Heart left ventricle (tissue), 16 donors: ENCODE measurements at regions not wholly inside any gene's neighbourhood (a gene's known extent, or its start where the extent isn't known, plus 50 kb on each side); places are given as distances from the start of the nearest gene placed in this dataset.
A peak's percentile ranks its signal among the peaks of the same experiment; 100 is the strongest.

Experiments used
- ATAC-seq, 4 donors: fragments of 200-7000 bp; cut with Tn5 transposase; one replicate each; pipeline ENCODE4 v1.9.1; 2020 to 2022; ENCODE audit warnings: moderate library complexity in 4 of 4, mild to moderate bottlenecking in 3 of 4, moderate number of reproducible peaks in 1 of 4
- DNase-seq, 5 donors: peaks; one replicate each; pipeline ENCODE4 v3.0.0-alpha.2; 2020
- H3K27ac ChIP-seq, 12 donors: fragments of 200-600 bp; sonication (generic) in 4 of 12; one replicate each; pipeline versions ENCODE4 v1.5.0 to v1.8.0; 2016 to 2022; ENCODE audit warnings: mild to moderate bottlenecking in 2 of 12
- H3K27me3 ChIP-seq, 9 donors: fragments of 200-600 bp; sonication (generic) in 2 of 9; one replicate each; pipeline versions ENCODE4 v1.5.1 to v1.8.0; 2016 to 2022; ENCODE audit warnings: mild to moderate bottlenecking in 3 of 9
- H3K36me3 ChIP-seq, 9 donors: fragments of 200-600 bp; sonication (generic) in 2 of 9; one replicate each; pipeline versions ENCODE4 v1.5.0 to v1.8.0; 2018 to 2022; ENCODE audit warnings: mild to moderate bottlenecking in 2 of 9
- H3K4me1 ChIP-seq, 12 donors: fragments of 200-600 bp; sonication (generic) in 4 of 12; one replicate each; pipeline versions ENCODE4 v1.5.0 to v1.8.0; 2016 to 2022; ENCODE audit warnings: mild to moderate bottlenecking in 3 of 12
- H3K4me3 ChIP-seq, 12 donors: fragments of 200-600 bp; sonication (generic) in 4 of 12; one replicate each; pipeline versions ENCODE4 v1.5.0 to v1.8.0; 2017 to 2022; ENCODE audit warnings: mild to moderate bottlenecking in 9 of 12, moderate library complexity in 4 of 12
- H3K9me3 ChIP-seq, 12 donors: fragments of 200-600 bp; sonication (generic) in 4 of 12; one replicate each; pipeline versions ENCODE4 v1.5.0 to v1.8.0; 2016 to 2022; ENCODE audit warnings: mild to moderate bottlenecking in 1 of 12
- CTCF ChIP-seq, 12 donors: fragments of 200-600 bp; sonication (generic) in 4 of 12; IDR thresholded peaks; one replicate each; pipeline versions ENCODE4 v1.5.0 to v1.8.0; 2018 to 2022; ENCODE audit warnings: antibody characterized with exemption in 12 of 12, mild to moderate bottlenecking in 5 of 12
- POLR2A ChIP-seq, 2 donors: fragments of 450-650 bp; IDR thresholded peaks; one replicate each; pipeline ENCODE4 v1.6.1; 2017; ENCODE audit warnings: antibody characterized with exemption in 2 of 2, mild to moderate bottlenecking in 2 of 2, moderate library complexity in 2 of 2
- WGBS, 4 donors: extraction: QIAGEN DNeasy Blood & Tissue Kit in 2 of 4; methylation state at CpG; one replicate each; pipeline versions ENCODE4 v1.1.5 to v1.1.7; 2013 to 2018; 5-methylcytosine and 5-hydroxymethylcytosine counted together
- intact Hi-C, 10 donors: fragments of 100-400 bp; cut with DNase I; formaldehyde crosslinking; loops; one replicate each; pipeline versions ENCODE4 v1.11.1 to v1.14.2; 2022
- donor health status: ischemic (EF 13 %, LVEDD 7.1; RV severe dilation, severe dysfunction).
- donor health status: healthy with polysubstance abuse.
- donor health status: DM: no; HTN: yes; CAD: no.
- donor health status: DM: no; HTN: no; CAD: no.
- donor health status: ischemic (EF 25% LVEDD 6.9; RV normal size, moderate dysfunction).
- donor health status: ischemic (EF 25% LVEDD 5.7; RV mildly dilated, moderate dysfunction).
- donor health status: healthy.
- donor health status: DM: yes; HTN: yes; CAD: no.
- donor health status: ischemic (EF 35%, LVEDD 5.7; RV mildly dilated, moderate dysfunction).
- donor health status: nonischemic (EF 11% LVEDD 7.7; RV severe dilation, severe dysfunction).
- donor health status: DM: yes; HTN: yes; CAD: no.
- donor health status: PGD.
- donor health status: ischemic (EF 29% LVEDD 5.4; RV normal size, mild dysfunction).
- donor health status: nonischemic (EF 23%, LVEDD 6.1; RV moderate dilation, normal function).

- no peak for TF ChIP-seq CTCF (IDR thresholded peaks at IDR 0.05)
- TF ChIP-seq POLR2A (IDR thresholded peaks at IDR 0.05): no peak
- DNase-seq (no peak), ATAC-seq (no peak)
- no peaks in the 10 kb centered on the region for H3K27me3 ChIP-seq
- H3K9me3 ChIP-seq: no peaks in the 10 kb centered on the region
- no peak overlapping the region for H3K4me3 ChIP-seq
- peak overlapping the region in 1 of 12 donors; percentile 81 for H3K27ac ChIP-seq
- peaks cover 0 to 33% (median 6%) of the 10 kb centered on the region in 12 donors for H3K4me1 ChIP-seq
- H3K36me3 ChIP-seq: no peaks in the 10 kb centered on the region
- WGBS, 4 donors: 91 to 94% (median 93%) methylated on average over 2 to 4 of the region's 4 CpGs
- intact Hi-C loops: loop anchor here in 1 of 10 donors (5.0 kb wide), 1 partner anchor 112 kb away; no protein-coding TSS in a partner anchor
Measured at GRCh38 chr2:237219826-237220225, 134.1 kb downstream of the COPS8 start.

GRCh38 chr2:237221443-237221842 lies 135.8 kb downstream of the COPS8 start:
- no peaks in the 10 kb centered on the region for H3K27me3 ChIP-seq
- TF ChIP-seq CTCF (IDR thresholded peaks at IDR 0.05) (no peak), POLR2A (IDR thresholded peaks at IDR 0.05) (no peak)
- H3K27ac ChIP-seq: peak overlapping the region in 10 of 12 donors; percentile 8 to 81 (median 54)
- intact Hi-C loops: loop anchor here in 1 of 10 donors (5.0 kb wide), 1 partner anchor 111 kb away; no protein-coding TSS in a partner anchor
- H3K4me3 ChIP-seq: no peak overlapping the region
- DNase-seq: no peak
- H3K9me3 ChIP-seq: no peaks in the 10 kb centered on the region
- H3K36me3 ChIP-seq: no peaks in the 10 kb centered on the region
- H3K4me1 ChIP-seq: peaks cover 0 to 33% (median 6%) of the 10 kb centered on the region in 12 donors
- WGBS, 4 donors: 81 to 92% (median 84%) methylated on average over 8 of the region's 8 CpGs
- no peak for ATAC-seq

- DNase-seq: peak in 1 of 5 donors; percentile 65
- Histone ChIP-seq H3K9me3 (no peaks in the 10 kb centered on the region), H3K4me1 (peaks cover 0 to 33% (median 6%) of the 10 kb centered on the region in 12 donors), H3K27me3 (no peaks in the 10 kb centered on the region), H3K36me3 (no peaks in the 10 kb centered on the region), H3K27ac (peak overlapping the region in 10 of 12 donors; percentile 8 to 81 (median 54)), H3K4me3 (no peak overlapping the region)
- 48 to 61% (median 59%) methylated on average over 9 of the region's 9 CpGs for WGBS, 4 donors
- TF ChIP-seq POLR2A (IDR thresholded peaks at IDR 0.05) (no peak), CTCF (IDR thresholded peaks at IDR 0.05) (no peak)
- intact Hi-C loops: loop anchor here in 2 of 10 donors (2.0 to 5.0 kb wide), 2 partner anchors 57 to 110 kb away; no protein-coding TSS in a partner anchor
- peak in 2 of 4 donors; percentile 44 to 69 for ATAC-seq
Measured at GRCh38 chr2:237222178-237222577, 136.5 kb downstream of the COPS8 start.

GRCh38 chr2:237222601-237223041 lies 136.9 kb downstream of the COPS8 start:
- DNase-seq (no peak), ATAC-seq (peak in 2 of 4 donors; percentile 38 to 58)
- no peaks in the 10 kb centered on the region for H3K36me3 ChIP-seq
- intact Hi-C loops: loop anchor here in 2 of 10 donors (2.0 to 5.0 kb wide), 2 partner anchors 56 to 110 kb away; no protein-coding TSS in a partner anchor
- H3K4me1 ChIP-seq: peaks cover 0 to 33% (median 6%) of the 10 kb centered on the region in 12 donors
- no peak for TF ChIP-seq CTCF (IDR thresholded peaks at IDR 0.05)
- no peaks in the 10 kb centered on the region for H3K9me3 ChIP-seq
- no peaks in the 10 kb centered on the region for H3K27me3 ChIP-seq
- WGBS, 4 donors: 54 to 66% (median 58%) methylated on average over 4 of the region's 4 CpGs
- H3K4me3 ChIP-seq: no peak overlapping the region
- peak overlapping the region in 10 of 12 donors; percentile 13 to 81 (median 42) for H3K27ac ChIP-seq
